HG03378 (cell line): ENCODE measurements at regions not wholly inside any gene's neighbourhood (a gene's known extent, or its start where the extent isn't known, plus 50 kb on each side); places are given as distances from the start of the nearest gene placed in this dataset.

Experiments used
- ATAC-seq: cut with Tn5 transposase; IDR thresholded peaks from one replicate; pipeline ENCODE4 v1.9.1; 2021; ENCODE audit warnings: mild to moderate bottlenecking, moderate library complexity; ENCODE audit not compliant: unreplicated experiment

- ATAC-seq, result no peak
Observed at GRCh38 chr3:43155464-43156121, 49.7 kb upstream of the POMGNT2 start.
